NCI-H510A (cell line): ENCODE measurements at regions not wholly inside any gene's neighbourhood (a gene's known extent, or its start where the extent isn't known, plus 50 kb on each side); places are given as distances from the start of the nearest gene placed in this dataset.

Source experiments
- DNase-seq: peaks from one replicate; lab custom pipeline; 2025; lab: John Stamatoyannopoulos, UW

DNA sequence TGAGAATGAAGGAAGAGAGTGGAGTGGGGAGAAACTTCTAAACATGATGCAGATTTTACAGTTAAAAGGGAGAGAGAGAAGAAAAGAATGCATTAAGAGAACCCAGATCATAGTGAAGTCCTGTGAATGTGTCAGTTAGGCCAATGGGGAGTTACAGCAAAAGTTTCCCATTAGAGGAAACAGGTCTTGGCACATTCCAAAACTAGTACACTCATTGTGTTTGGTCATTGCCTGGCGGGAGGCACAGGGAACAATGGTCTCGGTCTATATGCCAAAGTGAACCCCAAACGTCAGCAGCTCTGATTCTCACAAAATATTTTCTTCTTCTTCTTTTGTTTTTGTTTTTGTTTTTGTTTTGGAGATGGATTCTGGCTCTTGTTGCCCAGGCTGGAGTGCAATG, 284.5 kb upstream of the CTSO start:
- DNase-seq = no peak

DNA sequence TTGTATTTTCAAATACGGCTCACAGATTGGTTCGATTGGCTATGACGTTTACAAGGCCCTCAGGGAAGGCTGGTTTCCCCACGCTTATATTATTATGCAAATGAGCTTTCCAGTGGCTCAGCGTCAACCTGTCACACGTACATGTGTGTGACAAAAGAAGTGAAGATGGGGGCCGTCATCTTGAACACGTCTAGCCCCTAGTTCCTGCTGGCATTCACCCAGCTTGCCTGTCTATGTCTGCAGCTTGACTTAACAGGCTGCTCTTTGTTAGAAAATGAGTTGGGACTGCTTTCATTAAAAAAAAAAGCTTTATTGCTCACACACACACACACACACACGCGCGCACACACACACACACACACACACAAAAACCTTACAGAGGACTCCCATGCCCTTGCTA, 283.6 kb upstream of the CTSO start:
- no peak for DNase-seq

- no peak for DNase-seq
These were observed 276.5 kb upstream of the CTSO start for GRCh38 chr4:156230176-156230575.

DNA sequence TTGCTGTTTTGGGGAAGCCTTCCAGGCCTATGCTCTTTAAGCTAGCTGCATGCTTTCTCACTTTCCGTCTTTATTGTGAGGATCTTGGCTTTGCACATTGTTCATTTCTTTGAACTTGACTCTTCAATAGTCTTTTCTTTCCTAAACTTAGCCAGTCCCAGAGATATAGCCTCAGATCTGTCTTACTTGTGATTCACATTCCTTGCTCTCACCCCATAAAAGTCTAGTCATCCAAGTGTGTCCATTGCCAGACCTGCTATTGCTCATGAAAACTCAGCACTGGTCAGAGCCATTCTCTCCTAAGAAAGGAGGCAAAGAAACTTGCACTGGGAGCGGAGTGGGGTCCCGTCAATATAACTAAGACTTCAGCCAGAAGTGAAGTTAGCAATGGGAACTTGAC, 275.0 kb upstream of the CTSO start:
- DNase-seq = no peak

- no peak for DNase-seq
These were observed 273.7 kb upstream of the CTSO start for GRCh38 chr4:156227321-156227720.

GRCh38 chr4:156223985-156224384, 270.3 kb upstream of the CTSO start:
- DNase-seq = no peak

- DNase-seq = no peak
These were observed 263.6 kb upstream of the CTSO start for GRCh38 chr4:156217236-156217635.

DNA sequence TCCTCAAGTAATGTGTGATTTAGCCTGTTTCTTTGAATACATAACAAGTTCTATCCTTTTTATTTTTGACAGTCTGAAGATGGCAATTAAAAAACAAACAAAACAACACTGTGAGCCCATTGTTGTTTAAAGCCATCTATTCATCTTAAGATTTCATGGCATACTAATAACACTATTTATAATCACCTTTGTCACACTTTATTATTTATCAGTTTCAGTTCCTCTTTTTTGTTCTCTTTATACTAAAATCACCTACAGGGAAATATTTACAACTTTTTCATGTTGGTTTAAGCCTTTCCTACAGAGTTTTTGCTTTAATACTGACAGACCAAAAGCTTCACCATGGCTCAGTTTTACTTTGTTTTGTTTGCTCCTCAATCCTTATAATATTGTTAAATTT, 247.4 kb upstream of the CTSO start:
- no peak for DNase-seq

DNA sequence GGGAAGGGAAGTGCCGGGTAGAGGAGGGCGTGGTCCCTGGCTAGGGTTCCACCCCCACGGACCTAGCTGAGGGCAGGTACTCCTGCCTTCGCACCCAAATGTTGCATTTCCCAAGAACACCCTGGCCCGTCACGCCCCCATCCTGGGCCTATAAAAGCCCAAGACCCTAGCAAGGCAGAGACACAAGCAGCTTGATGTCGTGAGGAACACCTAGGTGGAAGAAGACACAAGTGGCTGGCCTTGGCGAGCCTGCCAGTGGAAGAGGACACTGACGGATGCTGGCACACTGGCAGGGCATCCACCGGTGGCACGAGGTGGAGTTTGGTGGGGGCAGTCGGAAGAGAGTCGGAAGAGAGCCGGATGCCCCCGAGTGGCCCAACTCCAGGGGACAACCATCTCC, 244.8 kb upstream of the CTSO start:
- DNase-seq = no peak

GRCh38 chr4:156197216-156197615, 243.6 kb upstream of the CTSO start:
- no peak for DNase-seq

DNA sequence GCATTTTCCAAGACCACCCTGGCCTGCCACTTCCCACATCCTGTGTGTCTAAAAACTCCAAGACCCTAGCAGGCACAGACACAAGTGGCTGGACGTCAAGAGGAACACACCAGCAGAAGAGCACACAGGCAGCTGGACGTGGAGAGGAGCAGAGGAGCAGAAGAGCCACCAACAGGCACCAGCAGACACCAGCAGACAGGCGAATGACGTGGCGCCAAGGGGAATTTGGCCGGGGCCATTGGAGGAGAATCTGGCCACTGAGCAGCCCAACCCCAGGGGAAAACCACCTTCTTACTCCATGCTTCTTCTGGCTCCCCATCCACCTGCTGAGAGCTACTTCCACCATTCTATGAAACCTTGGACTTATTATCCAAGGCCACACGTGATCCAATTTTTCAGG, 243.1 kb upstream of the CTSO start:
- no peak for DNase-seq

GRCh38 chr4:156195914-156196313, 242.2 kb upstream of the CTSO start:
- DNase-seq = no peak

- DNase-seq = no peak
These were observed 241.2 kb upstream of the CTSO start for GRCh38 chr4:156194896-156195295.

DNA sequence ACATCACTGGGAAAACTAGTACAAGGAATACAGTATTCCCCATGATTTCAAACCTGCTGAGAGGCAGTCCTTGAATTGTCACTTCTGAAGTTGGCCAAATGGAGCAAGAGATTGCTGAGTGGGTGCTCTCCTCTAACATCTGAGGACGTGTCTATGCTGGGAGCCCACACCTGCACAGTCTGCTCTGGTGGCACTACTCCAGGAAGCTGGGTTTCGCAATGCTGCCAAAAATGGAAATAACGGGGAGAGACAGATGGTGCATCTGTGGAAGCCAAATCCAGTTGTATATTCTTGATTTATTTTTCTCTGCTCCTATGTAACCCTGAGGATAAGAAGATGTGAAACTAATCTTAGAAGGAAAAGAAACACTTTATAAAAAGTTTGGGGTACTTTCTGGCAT, 240.1 kb upstream of the CTSO start:
- DNase-seq = no peak

DNA sequence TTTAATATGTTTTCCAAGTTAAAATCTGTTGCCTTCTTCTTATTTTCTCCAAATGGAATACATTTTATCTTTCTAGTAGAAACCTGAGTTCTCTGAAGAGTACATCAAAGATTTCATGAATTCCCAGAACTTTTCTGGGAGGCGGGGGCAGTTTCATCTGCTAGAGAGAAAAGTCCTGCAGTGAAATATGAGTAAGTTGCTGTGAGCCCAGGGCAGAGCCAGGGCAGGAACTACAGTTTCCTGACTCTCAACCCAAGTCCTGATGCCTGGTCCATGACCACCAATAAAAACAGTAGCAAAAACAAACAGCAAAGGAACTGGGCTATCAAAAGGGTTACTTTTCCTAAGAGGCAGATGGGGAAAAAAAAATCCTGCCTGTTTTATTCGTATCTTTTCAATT, 239.4 kb upstream of the CTSO start:
- DNase-seq = no peak

- no peak for DNase-seq
These were observed 238.4 kb upstream of the CTSO start for GRCh38 chr4:156192033-156192432.

GRCh38 chr4:156191044-156191781, 237.5 kb upstream of the CTSO start:
- no peak for DNase-seq

GRCh38 chr4:156190615-156191014, 236.9 kb upstream of the CTSO start:
- no peak for DNase-seq

GRCh38 chr4:156188596-156188995, 234.9 kb upstream of the CTSO start:
- DNase-seq = no peak

GRCh38 chr4:156186111-156186510, 232.4 kb upstream of the CTSO start:
- no peak for DNase-seq

DNA sequence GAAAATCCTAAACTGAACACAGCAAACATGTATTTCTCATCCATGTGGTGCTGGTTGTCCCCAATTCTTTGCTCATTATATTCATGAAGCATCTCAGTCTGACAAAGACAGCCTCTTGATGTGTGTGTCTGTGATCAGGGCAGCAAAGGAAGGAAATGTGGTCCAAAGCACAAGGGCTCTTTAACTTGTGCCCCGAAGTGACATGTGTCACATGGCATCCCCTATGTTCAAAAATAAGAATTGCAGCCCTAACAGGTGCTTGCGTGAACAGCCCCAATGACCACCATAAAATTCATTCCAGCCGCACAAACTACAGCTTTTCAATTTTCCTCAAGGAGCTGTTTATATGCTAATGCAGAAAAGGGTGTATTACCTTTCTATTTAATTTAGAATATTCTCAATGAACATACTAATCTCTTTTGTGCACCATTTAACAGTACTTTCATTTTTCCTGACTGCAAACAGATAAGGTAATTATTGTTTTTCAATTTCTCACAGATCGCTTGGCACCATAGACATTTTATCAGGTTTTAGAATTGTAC, 231.9 kb upstream of the CTSO start:
- DNase-seq = no peak

- no peak for DNase-seq
These were observed 228.6 kb upstream of the CTSO start for GRCh38 chr4:156182269-156182668.

GRCh38 chr4:156177941-156178340, 224.3 kb upstream of the CTSO start:
- DNase-seq = no peak

- no peak for DNase-seq
These were observed 223.2 kb upstream of the CTSO start for GRCh38 chr4:156176896-156177295.
